ENCODE measurements at regions not wholly inside any gene's neighbourhood (a gene's known extent, or its start where the extent isn't known, plus 50 kb on each side); places are given as distances from the start of the nearest gene placed in this dataset.

DNA sequence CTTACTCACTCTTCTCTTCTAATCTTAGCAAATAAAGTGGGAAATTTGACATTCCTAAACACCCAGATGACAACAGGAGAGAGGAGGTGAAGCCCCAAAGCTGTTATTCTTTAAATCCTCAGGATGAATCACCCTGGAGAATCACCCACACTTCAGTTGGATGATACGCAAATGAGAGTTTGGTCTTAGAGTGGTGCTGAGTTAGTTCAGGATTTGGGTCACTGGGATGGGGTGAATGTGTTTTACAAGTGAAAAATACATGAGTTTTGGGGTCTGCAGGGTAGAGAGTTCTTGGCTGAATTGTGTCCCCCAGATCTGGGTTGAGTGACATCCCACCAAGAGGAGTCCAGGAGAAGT lies 117.2 kb downstream of the GGTLC2 start:
- no peaks in the 10 kb centered on the region for H3K4me1 ChIP-seq (ENCODE audit: insufficient read depth, low read length)
- no peak for FAIRE-seq
- H3K79me2 ChIP-seq (ENCODE audit: insufficient read depth, low read length), result no peaks in the 10 kb centered on the region
- no peaks in the 10 kb centered on the region for H4K20me1 ChIP-seq (ENCODE audit: insufficient read depth, low read length)
- intact Hi-C loops (cut with micrococcal nuclease; ENCODE audit: unreplicated experiment), result no loop called here
- in situ Hi-C loops (cut with HindIII; ENCODE audit: extremely low pct_ligation_motif_present, low pct_unique_long_range_greater_than_20kb), result no loop called here
- no peak for TF ChIP-seq MYC (CRISPR knock-in tag; IDR thresholded peaks at IDR 0.05; ENCODE audit: borderline replicate concordance)
- no peak for TF ChIP-seq ZNF678 (CRISPR knock-in tag; IDR thresholded peaks at IDR 0.05)
- TF ChIP-seq CC2D1A (CRISPR knock-in tag; IDR thresholded peaks at IDR 0.05), result no peak
- no peak for TF ChIP-seq HNRNPH1 (optimal IDR thresholded peaks at IDR 0.05; ENCODE audit: low read depth, low read length)
- no peak for TF ChIP-seq ZNF652 (CRISPR knock-in tag; IDR thresholded peaks at IDR 0.05; ENCODE audit: borderline replicate concordance, low read depth)
- no peak for TF ChIP-seq PHB2 (IDR thresholded peaks at IDR 0.05; ENCODE audit: partially characterized antibody)
- no peak for TF ChIP-seq IRX3 (CRISPR knock-in tag; IDR thresholded peaks at IDR 0.05; ENCODE audit: borderline replicate concordance, low read depth)
- no peak for TF ChIP-seq ZFAT (CRISPR knock-in tag; conservative IDR thresholded peaks at IDR 0.05)
- no peak for TF ChIP-seq MXI1 (IDR thresholded peaks at IDR 0.05; ENCODE audit: borderline replicate concordance, low read depth, low read length)
- no peak for TF ChIP-seq FOXK2 (IDR thresholded peaks at IDR 0.05)
- no peak for TF ChIP-seq HIVEP1 (CRISPR knock-in tag; IDR thresholded peaks at IDR 0.05)
- TF ChIP-seq ATRX (CRISPR knock-in tag; IDR thresholded peaks at IDR 0.05; ENCODE audit: borderline replicate concordance), result no peak
- no peak for TF ChIP-seq CBFB (CRISPR knock-in tag; IDR thresholded peaks at IDR 0.05)
- no peak for TF ChIP-seq MED8 (CRISPR knock-in tag; IDR thresholded peaks at IDR 0.05; ENCODE audit: insufficient replicate concordance)
- no peak for TF ChIP-seq ZNF83 (CRISPR knock-in tag; IDR thresholded peaks at IDR 0.05; ENCODE audit: borderline replicate concordance)
- TF ChIP-seq BORCS8-MEF2B (CRISPR knock-in tag; IDR thresholded peaks at IDR 0.05), result no peak
- TF ChIP-seq, protein P1, sequence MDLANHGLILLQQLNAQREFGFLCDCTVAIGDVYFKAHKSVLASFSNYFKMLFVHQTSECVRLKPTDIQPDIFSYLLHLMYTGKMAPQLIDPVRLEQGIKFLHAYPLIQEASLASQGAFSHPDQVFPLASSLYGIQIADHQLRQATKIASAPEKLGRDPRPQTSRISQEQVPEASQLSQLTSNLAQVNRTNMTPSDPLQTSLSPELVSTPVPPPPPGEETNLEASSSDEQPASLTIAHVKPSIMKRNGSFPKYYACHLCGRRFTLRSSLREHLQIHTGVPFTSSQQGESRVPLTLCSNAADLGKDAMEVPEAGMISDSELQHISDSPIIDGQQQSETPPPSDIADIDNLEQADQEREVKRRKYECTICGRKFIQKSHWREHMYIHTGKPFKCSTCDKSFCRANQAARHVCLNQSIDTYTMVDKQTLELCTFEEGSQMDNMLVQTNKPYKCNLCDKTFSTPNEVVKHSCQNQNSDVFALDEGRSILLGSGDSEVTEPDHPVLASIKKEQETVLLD (CRISPR knock-in tag; IDR thresholded peaks at IDR 0.05; ENCODE audit: low read depth), result no peak
- no peak for TF ChIP-seq ZNF629 (CRISPR knock-in tag; conservative IDR thresholded peaks at IDR 0.05)
- no peaks in the 10 kb centered on the region for H3K9me3 ChIP-seq (ENCODE audit: low read length)
- H2AFZ ChIP-seq (ENCODE audit: low read length), result no peak overlapping the region
- H3K27me3 ChIP-seq (ENCODE audit: control insufficient read depth in 1 of 2, insufficient read depth in 2 of 2, low read length in 2 of 2), result peaks cover 0 to 7% of the 10 kb centered on the region in 2 experiments; a peak in 2 of 5 replicates
- H3K27ac ChIP-seq (ENCODE audit: extremely low read length, insufficient read depth, low read length), result no peak overlapping the region
- BruUV-seq (replicated peaks), result no TSS peak
- 84% methylated on average over 1 of the region's 1 CpG for WGBS (ENCODE audit: low lambda C conversion rate)
- no peak for ATAC-seq
- H3K4me3 ChIP-seq (replicated peaks in 1 of 3; ENCODE audit: insufficient read depth in 1 of 3, low read depth in 2 of 3, low read length in 3 of 3), result no peak overlapping the region
- no peak overlapping the region for H3K4me2 ChIP-seq (ENCODE audit: low read depth, low read length)
- H3K36me3 ChIP-seq (replicated peaks in 1 of 2; ENCODE audit: control insufficient read depth in 1 of 2, insufficient read depth in 2 of 2, low read length in 2 of 2), result no peaks in the 10 kb centered on the region
- no peak overlapping the region for H3K9ac ChIP-seq (ENCODE audit: insufficient read depth, low read depth, low read length)
- DNase-seq (ENCODE audit: low spot score), result no peak
- POLR2A ChIA-PET, result no interaction called here
- CTCF ChIA-PET (ENCODE audit: low intra/inter-chr PET ratio, low total read pairs), result no interaction called here

Data from HepG2 (cell line).